Activated naive CD8-positive, alpha-beta T cell (primary cell): ENCODE measurements at regions not wholly inside any gene's neighbourhood (a gene's known extent, or its start where the extent isn't known, plus 50 kb on each side); places are given as distances from the start of the nearest gene placed in this dataset.

ENCODE experiments used
- H3K27ac Mint-ChIP-seq: one replicate; pipeline ENCODE4 v1.8.0; 2021; ENCODE audit warnings: mixed read lengths
- H3K27me3 Mint-ChIP-seq: one replicate; pipeline ENCODE4 v1.8.0; 2021; ENCODE audit warnings: mixed read lengths
- H3K36me3 Mint-ChIP-seq: one replicate; pipeline ENCODE4 v1.8.0; 2021; ENCODE audit warnings: mixed read lengths
- H3K4me1 Mint-ChIP-seq: one replicate; pipeline ENCODE4 v1.8.0; 2021; ENCODE audit warnings: low read depth, mixed read lengths
- H3K4me3 Mint-ChIP-seq: one replicate; pipeline ENCODE4 v1.8.0; 2021; ENCODE audit warnings: mild to moderate bottlenecking, mixed read lengths
- H3K9me3 Mint-ChIP-seq: one replicate; pipeline ENCODE4 v1.8.0; 2021; ENCODE audit warnings: low read depth, mixed read lengths

DNA sequence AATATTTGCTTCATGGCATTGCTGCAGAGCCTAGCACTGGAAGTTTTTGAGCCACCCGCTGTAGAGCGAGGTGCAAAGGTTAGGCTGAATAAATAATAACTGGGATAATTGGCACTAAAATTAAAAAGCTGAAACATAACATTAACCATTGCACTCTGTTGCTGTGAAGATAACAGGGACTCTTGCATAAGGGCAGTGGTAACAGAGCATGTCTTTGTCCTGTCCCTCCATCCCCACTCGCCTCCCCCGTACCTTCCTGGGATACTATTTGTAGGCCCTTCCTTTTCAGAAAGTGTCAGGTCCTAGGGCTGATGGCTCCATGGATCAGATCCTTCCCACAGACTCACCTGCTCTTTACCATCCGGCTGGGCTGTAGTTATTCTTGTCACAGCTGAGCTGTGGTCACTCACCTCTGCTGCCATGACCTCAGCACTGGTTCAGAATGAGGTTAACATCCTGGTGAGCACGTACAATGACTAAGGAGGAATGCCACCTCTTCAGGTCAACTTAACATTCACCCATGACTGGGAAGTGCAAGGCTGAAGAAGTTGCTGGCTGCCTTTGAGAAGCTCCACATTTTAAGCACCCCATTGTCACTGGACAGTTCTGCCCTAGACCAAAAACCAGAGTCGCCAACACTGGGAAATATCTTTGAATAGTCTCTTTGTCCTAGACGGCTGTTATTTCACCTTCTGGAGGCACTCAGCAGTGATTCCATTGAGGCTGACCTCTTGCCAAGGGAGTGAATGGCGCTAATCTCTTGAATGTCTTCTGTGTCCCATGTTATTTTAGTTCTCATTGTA, 103.2 kb upstream of the KIRREL3 start:
- Mint-ChIP-seq H3K27me3 (no peaks in the 10 kb centered on the region), H3K4me3 (no peak overlapping the region), H3K36me3 (no peaks in the 10 kb centered on the region), H3K27ac (no peak overlapping the region), H3K9me3 (no peaks in the 10 kb centered on the region), H3K4me1 (no peaks in the 10 kb centered on the region)

DNA sequence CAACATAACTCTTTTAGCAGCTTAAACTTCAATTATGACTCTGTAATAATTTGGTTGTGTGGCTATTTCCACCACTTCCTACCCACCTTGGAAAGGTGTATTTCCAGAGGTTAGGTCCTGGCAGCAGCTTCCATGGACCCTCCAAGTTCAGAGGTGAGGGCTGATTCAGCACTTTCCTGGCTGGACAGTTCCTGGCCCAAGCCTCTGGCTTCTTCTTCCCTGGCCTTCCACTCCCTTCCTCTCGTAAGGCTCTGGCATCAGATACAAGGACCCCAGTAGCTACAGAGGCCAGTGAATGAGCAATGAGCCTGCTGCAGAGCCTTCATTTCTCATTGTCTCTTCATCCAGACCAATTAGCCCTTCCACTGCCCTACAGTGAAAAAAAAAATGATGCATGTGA, 98.1 kb upstream of the KIRREL3 start:
- H3K4me3 Mint-ChIP-seq, result no peak overlapping the region
- H3K27me3 Mint-ChIP-seq, result no peaks in the 10 kb centered on the region
- H3K4me1 Mint-ChIP-seq, result no peaks in the 10 kb centered on the region
- H3K36me3 Mint-ChIP-seq, result no peaks in the 10 kb centered on the region
- no peak overlapping the region for H3K27ac Mint-ChIP-seq
- no peaks in the 10 kb centered on the region for H3K9me3 Mint-ChIP-seq

DNA sequence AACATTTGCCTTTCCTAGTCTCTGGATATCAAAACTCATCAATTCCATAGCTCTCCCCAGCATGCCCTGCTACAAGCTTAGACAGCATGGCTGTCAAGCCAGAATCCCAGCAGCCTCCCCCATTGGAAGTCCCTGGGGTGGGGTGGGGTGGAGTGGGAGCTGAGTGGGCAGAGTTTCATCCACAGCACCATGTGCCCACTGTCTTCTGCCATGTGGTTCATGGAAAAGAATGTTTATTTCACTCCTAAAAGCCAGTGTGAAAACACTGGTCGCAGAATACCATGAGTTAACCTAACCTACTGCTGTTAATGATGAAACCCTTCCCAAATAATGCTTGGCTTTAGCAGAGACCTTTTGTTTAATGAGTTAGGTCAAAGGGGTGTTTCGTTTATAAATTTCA, 80.2 kb upstream of the KIRREL3 start:
- Mint-ChIP-seq H3K27me3 (peaks cover 1% of the 10 kb centered on the region), H3K4me1 (no peaks in the 10 kb centered on the region), H3K9me3 (no peaks in the 10 kb centered on the region), H3K27ac (no peak overlapping the region), H3K36me3 (no peaks in the 10 kb centered on the region), H3K4me3 (no peak overlapping the region)

DNA sequence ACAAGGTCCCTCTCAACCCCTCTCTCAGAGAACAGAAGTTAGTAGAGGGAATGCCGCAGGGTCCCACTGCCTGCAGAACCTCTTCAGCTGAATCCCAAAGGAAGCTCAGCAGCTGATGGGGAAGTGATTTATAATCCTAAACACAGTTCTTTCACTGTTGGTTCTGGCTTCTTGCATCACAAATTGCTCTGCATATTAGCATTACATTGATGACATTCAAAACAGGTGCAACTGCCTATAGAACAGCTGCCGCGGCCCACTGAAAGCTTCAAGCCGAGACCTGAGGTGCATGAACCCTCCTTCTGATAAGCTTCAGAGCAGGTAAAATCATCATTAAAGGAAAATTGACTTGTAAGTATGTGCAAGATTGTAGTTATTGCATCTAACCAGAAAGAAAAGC, 75.2 kb upstream of the KIRREL3 start:
- Mint-ChIP-seq H3K36me3 (no peaks in the 10 kb centered on the region), H3K27ac (no peak overlapping the region), H3K4me3 (no peak overlapping the region), H3K27me3 (peaks cover 1% of the 10 kb centered on the region), H3K4me1 (no peaks in the 10 kb centered on the region), H3K9me3 (no peaks in the 10 kb centered on the region)

DNA sequence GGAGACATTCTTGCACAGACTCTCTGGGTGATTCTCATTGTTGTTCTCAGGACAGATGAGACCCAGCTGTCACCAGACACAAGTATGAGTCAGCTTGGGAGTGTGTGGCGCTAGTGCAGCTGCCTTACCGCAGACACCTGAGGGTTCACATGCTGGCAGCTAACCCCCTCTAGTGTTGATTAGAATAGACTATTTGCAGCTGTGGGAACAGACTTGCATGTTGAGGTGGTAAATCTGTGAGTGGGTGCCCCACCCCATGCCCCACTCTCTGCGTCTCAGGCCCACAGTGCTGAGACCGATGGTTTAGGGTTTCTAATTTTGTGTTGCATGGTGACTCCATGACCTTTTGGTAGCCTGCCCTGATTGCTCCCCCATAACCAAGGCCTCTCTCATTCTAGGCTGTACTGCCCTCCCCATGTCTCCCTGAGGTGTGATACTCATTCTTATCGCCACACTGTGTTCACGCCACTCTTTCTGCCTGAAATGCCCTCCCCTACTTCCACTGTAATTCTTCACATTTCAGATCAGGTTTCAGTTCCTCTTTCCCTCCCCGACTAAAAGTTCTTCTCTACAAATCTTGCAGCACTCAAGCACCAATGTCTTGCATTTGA, 73.7 kb upstream of the KIRREL3 start:
- H3K9me3 Mint-ChIP-seq, result no peaks in the 10 kb centered on the region
- no peaks in the 10 kb centered on the region for H3K4me1 Mint-ChIP-seq
- H3K4me3 Mint-ChIP-seq, result no peak overlapping the region
- no peak overlapping the region for H3K27ac Mint-ChIP-seq
- no peaks in the 10 kb centered on the region for H3K36me3 Mint-ChIP-seq
- H3K27me3 Mint-ChIP-seq, result peaks cover 1% of the 10 kb centered on the region

DNA sequence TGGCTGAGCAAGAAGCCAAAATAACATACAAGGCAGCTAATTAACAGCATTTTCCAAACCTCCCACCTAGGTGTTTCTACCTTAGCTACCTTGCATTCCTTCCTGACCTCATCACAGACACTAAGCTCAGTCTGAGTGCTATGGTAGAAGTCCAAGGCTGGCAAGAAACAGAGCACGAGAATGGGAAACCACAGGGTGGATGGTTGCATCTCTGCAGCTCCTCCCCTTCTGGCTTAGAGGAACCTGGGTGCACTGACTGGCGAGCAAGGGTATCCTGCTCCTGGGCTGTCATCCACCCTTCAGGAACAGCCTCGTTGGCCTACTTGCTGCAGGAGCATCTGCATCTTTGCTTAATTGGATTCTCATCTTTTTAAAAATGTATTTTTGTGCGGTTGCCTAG, 73.1 kb upstream of the KIRREL3 start:
- peaks cover 1% of the 10 kb centered on the region for H3K27me3 Mint-ChIP-seq
- no peak overlapping the region for H3K4me3 Mint-ChIP-seq
- H3K36me3 Mint-ChIP-seq, result no peaks in the 10 kb centered on the region
- no peaks in the 10 kb centered on the region for H3K4me1 Mint-ChIP-seq
- no peak overlapping the region for H3K27ac Mint-ChIP-seq
- no peaks in the 10 kb centered on the region for H3K9me3 Mint-ChIP-seq

DNA sequence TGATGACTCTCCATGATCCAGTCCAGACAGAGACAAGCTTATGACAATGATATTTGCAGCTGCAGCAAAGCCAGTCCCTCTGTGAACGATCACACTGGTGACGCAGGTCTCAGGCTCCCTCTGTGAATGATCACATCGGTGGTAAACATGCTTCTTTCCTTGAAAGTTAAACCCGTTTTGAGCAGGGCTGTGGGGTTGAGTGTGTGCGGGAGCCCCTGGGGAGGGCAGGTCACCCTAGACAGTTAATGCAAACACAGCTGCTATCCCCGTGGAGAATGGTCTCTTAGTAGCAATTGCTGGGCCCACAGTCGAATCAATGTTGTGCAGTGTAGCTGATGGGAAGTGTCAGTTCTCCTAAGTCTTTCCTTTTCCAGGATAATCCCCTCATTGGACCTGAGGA, 71.0 kb upstream of the KIRREL3 start:
- Mint-ChIP-seq H3K4me1 (no peaks in the 10 kb centered on the region), H3K27ac (no peak overlapping the region), H3K36me3 (no peaks in the 10 kb centered on the region), H3K9me3 (no peaks in the 10 kb centered on the region), H3K27me3 (no peaks in the 10 kb centered on the region), H3K4me3 (no peak overlapping the region)

DNA sequence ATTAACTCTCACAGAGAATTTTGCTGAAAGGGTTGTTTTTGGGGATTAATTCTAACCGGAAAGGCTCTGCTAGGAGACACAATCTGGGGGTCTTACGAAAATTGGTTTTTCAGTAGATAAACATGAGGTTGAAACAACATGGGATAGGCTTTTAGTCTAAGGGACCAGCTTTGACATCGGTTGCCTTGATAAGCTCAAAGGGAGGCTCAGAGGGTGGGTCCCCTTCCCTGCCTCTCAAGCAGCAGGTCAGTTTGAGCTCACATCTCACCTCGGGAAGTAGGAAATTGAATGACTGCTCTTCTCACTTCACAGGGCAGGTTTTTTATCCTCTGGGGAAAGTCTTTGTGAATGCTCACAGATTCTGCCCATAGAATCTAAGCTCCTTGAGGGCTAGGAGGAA, 70.2 kb upstream of the KIRREL3 start:
- H3K36me3 Mint-ChIP-seq, result no peaks in the 10 kb centered on the region
- no peaks in the 10 kb centered on the region for H3K9me3 Mint-ChIP-seq
- H3K27me3 Mint-ChIP-seq, result no peaks in the 10 kb centered on the region
- H3K27ac Mint-ChIP-seq, result no peak overlapping the region
- H3K4me3 Mint-ChIP-seq, result no peak overlapping the region
- no peaks in the 10 kb centered on the region for H3K4me1 Mint-ChIP-seq

DNA sequence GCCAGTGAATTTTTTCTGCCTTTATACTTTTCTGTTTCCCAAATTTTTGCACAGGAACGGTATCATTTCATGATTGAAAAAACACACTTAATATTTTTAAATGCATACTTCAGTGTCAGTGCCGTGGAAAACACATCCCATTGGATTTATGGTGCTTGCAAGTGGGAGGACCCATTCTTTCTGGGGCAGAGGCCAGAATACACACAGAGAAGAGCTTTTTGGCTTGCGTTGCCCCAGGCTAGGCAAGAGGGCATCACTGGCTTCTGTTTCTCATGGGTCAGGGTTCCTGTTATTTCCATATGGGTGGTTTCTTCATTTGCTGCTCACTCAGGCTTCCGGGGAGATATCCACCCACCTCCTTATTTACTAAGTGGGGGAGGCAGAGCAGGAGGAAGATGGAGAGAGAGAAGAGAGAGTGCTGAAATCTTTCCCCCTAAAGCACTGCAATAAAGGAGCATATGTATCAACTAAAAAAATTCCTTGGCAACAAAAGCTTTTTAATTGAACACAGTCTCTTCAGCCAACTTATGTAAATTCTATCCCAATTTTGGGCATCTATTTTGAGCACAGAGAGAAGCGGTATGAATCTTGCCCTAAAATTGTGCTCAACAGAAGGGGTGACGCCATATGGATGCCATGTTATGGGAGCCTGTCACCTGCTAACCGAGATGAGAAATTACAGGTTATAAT, 66.0 kb upstream of the KIRREL3 start:
- Mint-ChIP-seq H3K27ac (no peak overlapping the region), H3K36me3 (no peaks in the 10 kb centered on the region), H3K4me3 (no peak overlapping the region), H3K9me3 (no peaks in the 10 kb centered on the region), H3K4me1 (no peaks in the 10 kb centered on the region), H3K27me3 (no peaks in the 10 kb centered on the region)

DNA sequence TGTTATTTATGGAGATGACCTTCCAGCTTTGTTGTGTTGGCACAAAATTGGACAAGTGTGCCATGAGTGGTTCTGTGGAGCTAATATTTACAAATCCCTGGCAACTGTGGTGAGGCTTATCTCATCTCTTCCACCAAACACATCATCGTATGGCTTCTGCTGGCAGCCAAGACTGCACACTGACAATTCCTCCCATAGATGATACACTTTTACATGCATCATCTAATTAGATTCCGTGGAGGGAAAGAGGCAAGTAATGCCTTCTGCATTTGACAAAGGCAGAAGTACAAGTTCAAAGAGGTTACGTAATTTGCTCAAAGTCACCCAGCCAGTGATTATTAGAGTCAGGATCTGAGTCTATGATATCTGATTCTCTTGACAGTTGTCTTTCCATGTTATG, 62.7 kb upstream of the KIRREL3 start:
- no peak overlapping the region for H3K4me3 Mint-ChIP-seq
- H3K27ac Mint-ChIP-seq, result no peak overlapping the region
- H3K27me3 Mint-ChIP-seq, result no peaks in the 10 kb centered on the region

DNA sequence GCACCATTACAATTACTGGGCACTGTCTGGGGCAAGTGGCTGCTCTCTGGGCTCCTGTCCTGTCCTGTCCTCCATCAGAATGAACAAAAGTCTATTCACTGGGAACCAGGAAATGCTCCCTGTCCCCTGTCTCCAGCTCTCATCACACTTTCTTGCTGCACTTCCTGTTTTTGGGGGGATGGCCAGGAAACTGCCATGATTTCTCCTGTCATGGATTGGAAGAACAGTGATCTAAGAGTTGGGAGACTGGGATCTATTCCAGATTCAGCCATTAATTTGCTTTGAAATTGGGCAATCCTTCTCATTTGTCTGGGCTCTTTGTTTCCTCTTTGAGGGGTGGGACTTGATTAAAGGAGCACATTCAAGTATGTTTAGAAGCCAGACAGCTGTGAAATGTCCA, 61.4 kb upstream of the KIRREL3 start:
- no peak overlapping the region for H3K27ac Mint-ChIP-seq
- no peaks in the 10 kb centered on the region for H3K9me3 Mint-ChIP-seq
- no peaks in the 10 kb centered on the region for H3K4me1 Mint-ChIP-seq
- H3K4me3 Mint-ChIP-seq, result no peak overlapping the region
- H3K27me3 Mint-ChIP-seq, result no peaks in the 10 kb centered on the region
- H3K36me3 Mint-ChIP-seq, result no peaks in the 10 kb centered on the region

More for the DNA sequence above, 62.7 kb upstream of the KIRREL3 start:
- no peaks in the 10 kb centered on the region for H3K4me1 Mint-ChIP-seq
- no peaks in the 10 kb centered on the region for H3K9me3 Mint-ChIP-seq
- no peaks in the 10 kb centered on the region for H3K36me3 Mint-ChIP-seq

DNA sequence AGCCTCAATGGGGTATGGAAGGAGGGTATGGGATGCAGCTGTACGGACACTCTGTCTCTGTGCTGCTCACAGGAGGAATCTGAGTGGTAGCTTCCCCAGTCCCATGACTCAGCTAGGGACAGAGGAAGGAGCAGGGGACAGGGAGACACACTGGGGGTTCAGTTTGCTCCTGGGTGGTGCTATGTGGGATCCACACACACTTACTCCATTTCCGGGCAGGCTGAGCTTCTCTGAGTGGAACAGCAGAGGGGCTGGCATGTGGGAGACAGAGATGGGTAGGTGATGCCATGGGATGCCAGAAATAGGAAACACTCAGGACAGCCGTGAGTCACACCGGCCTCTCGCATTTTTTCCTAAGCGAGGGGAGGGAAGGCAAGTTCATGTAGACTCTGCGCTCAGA, 59.2 kb upstream of the KIRREL3 start:
- Mint-ChIP-seq H3K9me3 (no peaks in the 10 kb centered on the region), H3K4me3 (no peak overlapping the region), H3K27me3 (no peaks in the 10 kb centered on the region), H3K27ac (no peak overlapping the region), H3K36me3 (no peaks in the 10 kb centered on the region), H3K4me1 (no peaks in the 10 kb centered on the region)

DNA sequence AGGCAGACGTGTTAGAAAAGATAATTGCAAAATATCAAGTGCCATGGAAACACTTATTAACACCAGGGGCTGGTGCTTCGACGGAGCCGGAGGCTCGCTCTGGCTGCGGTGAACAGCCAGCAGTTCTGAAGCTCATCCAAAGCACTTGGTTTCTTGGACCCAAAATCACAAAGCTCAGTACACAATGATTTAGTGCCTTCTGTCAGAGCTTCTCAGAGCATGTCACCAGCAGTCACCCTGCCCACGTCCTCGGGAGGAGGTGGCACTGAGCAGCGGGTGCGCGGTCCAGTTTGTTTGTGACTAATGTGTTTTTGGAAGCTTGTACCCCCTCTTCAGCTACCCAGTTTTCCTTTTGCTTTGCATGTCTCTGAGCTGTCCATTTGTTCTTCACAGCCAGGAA, 58.7 kb upstream of the KIRREL3 start:
- no peaks in the 10 kb centered on the region for H3K4me1 Mint-ChIP-seq
- H3K36me3 Mint-ChIP-seq, result no peaks in the 10 kb centered on the region
- no peak overlapping the region for H3K27ac Mint-ChIP-seq
- no peaks in the 10 kb centered on the region for H3K9me3 Mint-ChIP-seq
- H3K4me3 Mint-ChIP-seq, result no peak overlapping the region
- H3K27me3 Mint-ChIP-seq, result no peaks in the 10 kb centered on the region

DNA sequence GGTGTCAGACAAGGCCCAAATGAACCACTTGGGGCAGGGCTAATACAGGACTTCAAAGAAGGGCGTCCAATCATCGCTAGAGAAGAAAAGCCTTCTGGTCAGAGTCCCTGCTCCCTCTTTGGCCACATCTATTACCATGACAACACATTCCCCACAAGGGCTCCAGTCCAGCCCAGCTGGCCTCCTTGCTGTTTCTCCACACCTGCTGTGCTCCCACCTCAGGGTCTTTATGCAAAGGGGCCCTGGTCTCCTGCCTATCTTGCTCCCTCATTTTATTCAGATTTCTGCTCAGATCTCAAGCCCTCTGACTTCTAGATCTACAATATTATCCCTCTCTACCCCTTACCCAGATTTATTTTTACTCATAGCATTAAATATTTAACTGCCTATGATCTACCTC, 58.0 kb upstream of the KIRREL3 start:
- H3K4me1 Mint-ChIP-seq, result no peaks in the 10 kb centered on the region
- H3K4me3 Mint-ChIP-seq, result no peak overlapping the region
- H3K27me3 Mint-ChIP-seq, result no peaks in the 10 kb centered on the region
- no peak overlapping the region for H3K27ac Mint-ChIP-seq
- H3K9me3 Mint-ChIP-seq, result no peaks in the 10 kb centered on the region
- no peaks in the 10 kb centered on the region for H3K36me3 Mint-ChIP-seq

DNA sequence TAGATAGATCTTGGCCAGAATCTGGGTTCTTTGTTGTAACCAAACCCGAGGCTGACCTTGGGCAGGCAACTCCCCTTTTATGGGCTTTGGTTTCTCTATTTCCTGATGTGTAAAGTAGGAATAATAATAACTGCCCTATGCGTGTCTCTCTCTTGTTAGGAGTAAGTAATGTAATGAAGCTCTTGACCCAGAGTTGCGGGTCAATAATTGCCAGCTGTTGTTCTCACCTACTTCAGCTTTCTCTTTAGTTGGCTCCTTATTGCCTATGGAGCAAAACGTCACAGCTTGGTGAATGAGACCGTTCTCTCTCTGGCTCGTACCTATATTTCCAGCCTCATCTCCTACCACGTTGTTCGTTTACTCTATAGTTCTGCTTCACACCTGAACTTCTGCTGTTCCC, 56.6 kb upstream of the KIRREL3 start:
- Mint-ChIP-seq H3K4me1 (no peaks in the 10 kb centered on the region), H3K27ac (no peak overlapping the region), H3K27me3 (no peaks in the 10 kb centered on the region), H3K4me3 (no peak overlapping the region), H3K9me3 (no peaks in the 10 kb centered on the region), H3K36me3 (no peaks in the 10 kb centered on the region)
